RPMI8226 (cell line): ENCODE measurements at regions not wholly inside any gene's neighbourhood (a gene's known extent, or its start where the extent isn't known, plus 50 kb on each side); places are given as distances from the start of the nearest gene placed in this dataset.
A peak's percentile ranks its signal among the peaks of the same experiment; 100 is the strongest.

Experiments used
- DNase-seq: peaks from one replicate; pipeline ENCODE4 v3.0.0-alpha.2; 2015

- no peak for DNase-seq
Measured at GRCh38 chr5:124581738-124582560, 164.5 kb downstream of the ZNF608 start.

GRCh38 chr5:124580925-124581737 lies 165.3 kb downstream of the ZNF608 start:
- DNase-seq = no peak

GRCh38 chr5:124580512-124580911 lies 165.9 kb downstream of the ZNF608 start:
- DNase-seq = no peak

GRCh38 chr5:124576848-124577409 lies 169.5 kb downstream of the ZNF608 start:
- DNase-seq = no peak

- DNase-seq = no peak
Measured at GRCh38 chr5:124575725-124576124, 170.7 kb downstream of the ZNF608 start.

GRCh38 chr5:124574521-124575436 lies 171.7 kb downstream of the ZNF608 start:
- DNase-seq = no peak

- DNase-seq = no peak
Measured at GRCh38 chr5:124572971-124573370, 173.5 kb downstream of the ZNF608 start.

- no peak for DNase-seq
Measured at GRCh38 chr5:124570285-124571035, 176.0 kb downstream of the ZNF608 start.

GRCh38 chr5:124566875-124567450 lies 179.5 kb downstream of the ZNF608 start:
- DNase-seq = no peak

GRCh38 chr5:124561451-124561850 lies 185.0 kb downstream of the ZNF608 start:
- DNase-seq = no peak

GRCh38 chr5:124560370-124560769 lies 186.1 kb downstream of the ZNF608 start:
- no peak for DNase-seq

- DNase-seq = no peak
Measured at GRCh38 chr5:124557761-124558160, 188.7 kb downstream of the ZNF608 start.

- no peak for DNase-seq
Measured at GRCh38 chr5:124554746-124555578, 191.5 kb downstream of the ZNF608 start.

- no peak for DNase-seq
Measured at GRCh38 chr5:124553911-124554310, 192.5 kb downstream of the ZNF608 start.

- DNase-seq = no peak
Measured at GRCh38 chr5:124552526-124552925, 193.9 kb downstream of the ZNF608 start.

GRCh38 chr5:124551939-124552279 lies 194.5 kb downstream of the ZNF608 start:
- DNase-seq = no peak

GRCh38 chr5:124550731-124551130 lies 195.7 kb downstream of the ZNF608 start:
- no peak for DNase-seq

- no peak for DNase-seq
Measured at GRCh38 chr5:124549891-124550436, 196.5 kb downstream of the ZNF608 start.

GRCh38 chr5:124546643-124547042 lies 199.8 kb downstream of the ZNF608 start:
- DNase-seq = peak; percentile 9

GRCh38 chr5:124544366-124545055 lies 201.9 kb downstream of the ZNF608 start:
- no peak for DNase-seq
